ENCODE measurements at regions not wholly inside any gene's neighbourhood (a gene's known extent, or its start where the extent isn't known, plus 50 kb on each side); places are given as distances from the start of the nearest gene placed in this dataset.

- TF ChIP-seq CTCF (IDR thresholded peaks at IDR 0.05) (no peak), POLR2A (IDR thresholded peaks at IDR 0.05) (no peak), EP300 (IDR thresholded peaks at IDR 0.05) (no peak)
Observed at GRCh38 chr20:39462416-39462945, 500.3 kb downstream of the DHX35 start.

All from ovary (tissue), 3 donors.